Stimulated activated CD4-positive, alpha-beta T cell treated with anti-CD3 and anti-CD28 coated beads, Interleukin-15, amount 100 ng/mL, for 24 hours (primary cell): ENCODE measurements at regions not wholly inside any gene's neighbourhood (a gene's known extent, or its start where the extent isn't known, plus 50 kb on each side); places are given as distances from the start of the nearest gene placed in this dataset.

ENCODE experiments used
- DNase-seq: peaks from one replicate; pipeline ENCODE4 v3.0.0-alpha.2; 2020

DNA sequence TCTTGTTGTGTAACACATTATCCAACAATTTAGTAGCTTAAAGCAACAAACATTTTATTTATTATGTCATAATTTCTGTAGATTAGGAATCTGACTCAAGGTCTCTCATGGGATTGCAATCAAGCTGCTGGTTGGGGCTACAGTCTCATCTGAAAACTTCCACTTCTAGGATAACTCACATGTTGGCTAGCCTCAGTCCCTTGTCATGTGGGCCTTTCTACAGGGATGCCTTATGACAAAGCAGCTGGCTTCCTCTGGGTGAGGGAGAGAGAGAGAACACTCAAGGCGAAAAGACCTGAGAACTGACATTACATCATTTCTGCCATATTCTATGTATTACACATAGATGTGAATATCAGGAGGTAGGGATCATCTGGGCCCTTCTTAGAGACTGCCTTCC is 317.9 kb upstream of the VRK2 start:
- no peak for DNase-seq

DNA sequence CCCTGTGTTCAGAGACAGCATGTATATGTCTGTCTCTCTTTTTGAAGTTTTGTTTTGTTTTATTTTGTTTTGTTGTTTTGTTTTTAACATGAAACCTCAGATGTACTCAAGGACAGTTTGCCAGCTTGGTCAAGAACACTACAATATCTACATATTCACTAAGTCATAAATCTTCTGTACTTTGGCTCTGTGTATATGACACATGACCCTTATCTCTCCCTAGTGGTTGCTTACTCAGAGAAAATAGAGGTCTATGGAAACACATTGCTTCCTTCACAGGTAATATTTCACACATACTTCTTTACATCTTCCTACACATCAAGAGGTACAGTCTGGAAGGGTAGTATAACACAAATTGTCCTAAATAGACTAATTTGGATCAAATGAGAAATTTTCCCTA is 312.6 kb upstream of the VRK2 start:
- DNase-seq, result no peak

DNA sequence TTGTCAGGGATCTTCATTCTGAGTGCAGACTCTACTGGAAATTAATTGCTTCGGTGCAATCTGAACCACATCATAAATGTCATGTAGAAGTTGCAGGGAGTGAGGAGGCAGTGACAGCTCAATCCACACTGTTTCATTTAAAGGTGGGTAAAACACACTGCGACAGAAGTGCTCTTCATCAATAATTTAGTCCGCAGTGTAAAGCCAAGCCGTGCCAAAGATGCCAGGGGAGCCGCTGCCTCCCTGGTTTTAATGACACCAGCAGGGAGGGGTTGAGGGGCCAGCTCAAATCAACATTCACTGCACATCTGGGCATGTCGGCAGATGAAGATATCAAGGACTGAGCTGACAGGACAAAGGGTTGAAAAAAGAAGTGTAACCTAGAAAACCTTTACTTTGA is 305.7 kb upstream of the VRK2 start:
- no peak for DNase-seq

DNA sequence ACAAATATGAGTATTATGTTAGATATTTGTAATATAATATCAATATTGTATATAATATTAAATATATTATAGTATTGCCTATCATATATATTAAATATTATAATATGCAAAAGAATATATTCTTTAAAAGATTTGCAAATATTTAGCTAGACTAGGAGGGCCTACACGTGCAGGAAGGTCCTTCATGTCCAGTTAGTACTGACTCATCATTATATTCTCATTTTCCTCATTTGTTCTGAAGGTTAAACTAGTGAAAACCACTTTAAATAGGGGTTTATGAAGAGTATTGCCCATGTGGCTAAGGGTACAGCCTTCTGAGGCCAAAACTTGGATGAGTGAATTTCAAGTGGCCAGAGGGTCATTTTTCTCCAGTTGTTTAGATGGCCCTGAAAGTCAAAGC is 293.0 kb upstream of the VRK2 start:
- no peak for DNase-seq

DNA sequence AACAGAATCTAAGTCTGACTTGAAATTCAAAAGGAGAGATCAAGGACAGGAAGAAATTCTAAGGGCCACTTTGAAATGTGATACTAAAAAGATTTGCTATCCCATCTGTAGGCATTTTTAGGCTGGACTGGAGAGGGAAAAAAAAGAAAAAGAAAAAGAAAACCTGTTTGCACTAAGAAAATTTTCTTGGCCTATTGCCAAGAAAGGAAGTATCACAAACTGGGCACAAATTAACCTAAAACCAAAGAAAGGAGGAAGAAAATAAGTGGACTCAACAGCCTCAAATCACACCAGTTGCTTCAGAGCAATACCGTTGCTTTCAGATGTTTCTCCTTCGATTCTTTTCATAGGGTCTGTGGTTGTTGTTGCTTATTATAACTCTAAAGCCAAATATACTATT is 287.9 kb upstream of the VRK2 start:
- DNase-seq, result no peak

DNA sequence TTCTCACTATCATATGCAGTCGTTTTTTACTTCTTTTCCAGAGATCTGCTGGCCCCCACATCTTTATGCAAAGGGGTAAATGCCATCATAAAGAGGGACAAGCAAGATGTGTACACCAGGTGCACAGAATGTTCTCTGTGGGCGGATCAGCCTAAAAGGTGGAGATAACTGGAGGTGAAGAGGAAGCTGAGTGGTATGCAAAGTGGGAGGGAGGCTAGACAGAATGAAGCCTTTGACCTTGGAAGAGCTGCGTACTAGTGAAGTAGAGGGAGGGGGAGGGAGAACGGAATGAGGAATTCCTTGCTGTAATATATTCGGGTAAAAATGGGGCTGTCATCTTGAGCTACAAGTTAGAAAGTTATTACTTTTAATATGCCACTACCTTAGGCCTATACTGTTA is 287.5 kb upstream of the VRK2 start:
- DNase-seq, result no peak

DNA sequence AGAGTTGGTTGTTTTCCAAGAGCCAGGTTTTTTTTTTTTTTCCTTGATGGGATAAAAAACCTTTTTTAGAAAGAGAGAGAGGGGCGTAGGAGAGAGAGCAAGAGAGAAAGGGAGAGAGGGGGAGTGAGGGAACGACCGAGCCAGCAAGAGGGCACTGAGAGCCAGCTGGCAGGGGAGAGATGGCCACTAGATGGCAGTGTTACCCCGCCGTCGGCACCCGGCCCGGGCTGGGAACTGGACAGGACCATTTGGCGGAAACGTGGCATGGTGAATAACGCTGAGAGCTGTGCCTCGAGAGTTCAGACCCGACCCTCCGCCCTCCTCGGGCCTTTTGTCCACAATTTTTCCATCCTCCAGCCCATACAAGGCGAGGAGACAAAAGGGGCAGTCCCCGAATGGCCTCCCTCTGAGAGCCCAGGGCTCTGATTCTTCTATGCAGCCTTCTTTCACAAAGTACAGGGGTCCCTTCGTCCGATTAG is 286.7 kb upstream of the VRK2 start:
- DNase-seq, result peak; percentile 86

DNA sequence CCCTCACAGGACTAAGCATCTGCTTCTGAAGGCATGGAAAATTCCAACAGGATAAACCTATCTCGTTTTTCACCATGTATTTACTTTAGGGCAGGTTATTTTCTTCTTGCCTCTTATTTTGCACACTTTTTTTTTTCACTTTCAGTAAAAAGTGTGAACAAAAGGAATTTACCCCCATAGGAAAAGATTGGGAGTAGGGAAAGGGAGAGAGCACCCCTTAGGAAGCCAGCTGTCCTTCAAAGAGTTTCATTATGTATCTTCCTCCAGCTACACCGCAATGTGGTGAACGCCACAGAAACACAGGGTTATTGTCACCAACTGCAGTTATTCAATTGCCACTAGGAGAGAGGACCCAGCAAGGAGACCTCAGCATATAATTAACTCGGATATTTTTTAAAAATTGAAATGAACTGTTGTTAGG is 286.2 kb upstream of the VRK2 start:
- DNase-seq, result no peak

DNA sequence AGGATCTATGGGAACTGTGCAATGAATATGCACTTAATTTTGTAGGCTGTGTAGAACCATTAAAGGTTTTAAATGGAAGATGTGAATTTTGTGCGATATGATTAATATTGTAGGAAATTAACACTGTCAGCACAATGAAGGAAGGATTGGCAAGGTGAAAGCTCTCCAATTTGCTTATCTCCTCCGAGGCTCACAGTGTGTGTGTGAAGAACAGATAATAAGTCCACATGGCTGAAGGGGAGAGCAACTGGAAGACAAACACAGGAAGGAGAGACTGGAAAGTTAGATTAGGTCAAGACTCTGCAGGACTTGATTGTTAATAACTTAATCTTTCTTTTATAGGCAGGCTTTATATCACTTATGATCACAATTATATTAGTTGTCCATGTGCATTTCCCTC is 269.7 kb upstream of the VRK2 start:
- no peak for DNase-seq

DNA sequence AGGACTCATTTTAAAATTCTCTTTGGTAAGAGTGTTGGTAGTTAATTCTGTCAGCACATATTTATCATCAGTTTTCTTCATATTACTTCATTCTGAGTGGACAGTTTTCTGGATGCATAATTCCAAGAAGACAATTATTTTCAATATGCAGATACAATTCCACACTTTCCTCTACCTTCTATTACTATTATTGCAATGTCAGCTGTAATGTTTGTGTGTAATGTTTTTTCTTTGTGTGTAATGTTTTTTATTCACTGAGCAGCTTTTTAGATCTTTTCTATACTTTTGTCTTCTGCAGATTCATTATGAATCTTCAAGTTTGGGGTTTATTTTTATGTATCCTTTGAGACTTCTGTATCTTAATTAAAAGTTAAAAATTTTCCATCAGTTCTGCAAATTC is 264.0 kb upstream of the VRK2 start:
- no peak for DNase-seq

DNA sequence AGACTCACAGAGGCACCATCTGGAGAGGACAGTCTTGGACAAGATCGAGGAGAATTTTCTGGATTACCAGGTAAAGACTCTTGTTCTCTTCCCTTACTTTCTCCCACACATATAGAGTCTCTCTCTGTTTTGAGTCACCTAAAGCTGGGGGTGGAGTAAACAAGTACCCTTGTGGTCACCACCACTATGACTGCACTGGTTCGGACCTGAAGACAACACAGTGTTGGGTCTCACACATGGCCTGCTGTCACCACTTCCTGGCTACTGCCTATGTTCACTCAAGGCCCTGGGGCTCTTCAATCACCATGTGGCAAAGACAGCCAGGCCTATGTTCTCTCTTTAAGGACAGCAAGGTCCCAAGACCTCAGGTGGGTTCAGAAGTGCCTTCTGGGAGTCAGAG is 253.3 kb upstream of the VRK2 start:
- DNase-seq, result no peak

DNA sequence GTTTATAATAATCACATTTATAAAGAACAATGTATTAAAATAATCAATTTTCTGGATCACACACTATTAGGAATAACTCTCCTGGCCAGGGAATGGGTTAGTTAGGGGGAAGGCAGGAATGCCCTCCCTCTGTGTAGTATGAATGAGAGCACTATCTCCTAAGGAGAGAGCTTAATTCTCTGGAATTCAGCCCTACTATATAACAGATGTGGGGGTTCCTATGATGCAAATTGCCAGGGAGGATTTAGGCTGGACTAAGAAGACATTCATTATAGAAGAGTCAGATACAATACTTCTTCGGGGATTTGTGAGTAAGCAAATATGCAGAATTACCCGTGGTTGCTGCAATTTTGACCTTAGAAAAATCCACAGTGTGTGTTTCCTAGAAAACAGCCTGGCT is 250.1 kb upstream of the VRK2 start:
- DNase-seq, result no peak

DNA sequence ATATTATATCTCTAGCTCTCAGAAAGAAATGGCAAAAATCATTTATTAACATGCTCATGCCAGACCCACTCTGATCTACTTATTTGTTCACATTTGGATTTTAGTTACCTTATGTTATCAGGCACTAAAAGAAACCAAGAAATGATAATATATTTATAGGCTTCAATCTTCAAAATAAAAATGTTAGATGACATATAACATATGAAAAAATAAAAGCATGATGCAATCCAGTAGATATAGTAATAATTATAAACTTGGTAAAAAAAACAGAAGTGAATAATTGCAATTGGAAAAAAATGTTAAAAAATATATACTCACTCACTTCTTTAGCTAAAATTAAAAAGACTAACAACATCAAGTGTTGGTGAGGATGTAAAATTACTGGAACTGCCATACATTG is 248.3 kb upstream of the VRK2 start:
- no peak for DNase-seq

DNA sequence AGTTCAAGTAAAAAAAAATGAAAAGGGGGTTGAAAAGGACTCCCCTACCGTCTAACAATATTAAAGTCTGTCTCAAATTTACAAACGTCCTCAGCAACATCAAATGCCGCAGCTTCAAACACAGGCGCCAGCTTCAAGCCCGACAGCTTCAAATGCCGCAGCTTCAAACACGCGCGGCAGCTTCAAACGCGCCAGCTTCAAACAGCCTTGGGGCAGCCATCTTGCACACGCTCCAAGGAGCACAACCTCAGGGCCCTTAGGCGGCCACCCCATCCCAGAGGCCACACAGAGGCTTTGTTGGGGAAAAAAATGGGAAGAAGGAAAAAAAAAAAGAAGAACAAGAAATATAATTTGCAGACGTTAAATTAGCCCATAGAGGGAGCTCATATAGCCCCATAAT is 244.4 kb upstream of the VRK2 start:
- no peak for DNase-seq

DNA sequence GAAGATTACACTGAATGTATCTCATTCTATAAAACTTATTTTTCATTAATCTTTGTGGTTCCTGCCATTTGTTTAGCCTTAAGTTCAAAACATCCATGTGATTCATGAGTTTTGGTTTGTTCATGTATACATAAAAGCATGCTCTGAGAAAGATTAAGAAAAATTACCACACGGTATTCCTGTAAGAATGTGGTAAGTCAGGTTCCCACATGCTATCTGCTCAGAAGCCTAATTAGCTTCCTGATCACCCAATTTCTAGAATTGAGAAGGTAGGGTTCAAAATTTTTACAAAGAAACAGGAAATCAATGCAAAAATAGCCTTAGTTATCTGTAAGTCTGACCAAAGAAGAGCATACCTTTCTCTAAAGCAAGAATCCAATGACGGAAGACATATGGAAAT is 241.6 kb upstream of the VRK2 start:
- no peak for DNase-seq

DNA sequence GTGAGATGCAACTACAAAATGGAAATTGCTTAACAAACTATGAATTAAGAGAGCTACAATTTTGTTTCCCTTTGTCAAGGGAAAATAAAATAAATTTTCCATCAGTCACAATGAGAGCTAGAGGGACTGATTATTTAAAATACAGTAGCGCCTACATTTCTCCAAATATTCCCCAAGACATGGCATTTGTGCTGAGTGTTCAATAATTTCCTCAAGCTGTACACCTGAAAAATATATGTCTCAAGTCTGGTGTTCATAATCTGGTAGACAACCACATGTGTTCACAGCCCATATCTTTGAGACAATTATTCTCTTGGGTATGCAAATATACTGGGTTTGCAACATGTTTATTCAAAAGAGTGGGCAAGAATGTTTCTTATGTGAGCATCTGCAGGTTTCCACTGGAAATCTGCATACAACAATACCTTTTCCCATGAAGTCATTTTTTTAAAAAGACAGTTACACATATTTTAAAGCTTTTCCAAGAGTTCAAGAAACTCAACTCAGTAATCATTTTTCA is 240.1 kb upstream of the VRK2 start:
- DNase-seq, result no peak

DNA sequence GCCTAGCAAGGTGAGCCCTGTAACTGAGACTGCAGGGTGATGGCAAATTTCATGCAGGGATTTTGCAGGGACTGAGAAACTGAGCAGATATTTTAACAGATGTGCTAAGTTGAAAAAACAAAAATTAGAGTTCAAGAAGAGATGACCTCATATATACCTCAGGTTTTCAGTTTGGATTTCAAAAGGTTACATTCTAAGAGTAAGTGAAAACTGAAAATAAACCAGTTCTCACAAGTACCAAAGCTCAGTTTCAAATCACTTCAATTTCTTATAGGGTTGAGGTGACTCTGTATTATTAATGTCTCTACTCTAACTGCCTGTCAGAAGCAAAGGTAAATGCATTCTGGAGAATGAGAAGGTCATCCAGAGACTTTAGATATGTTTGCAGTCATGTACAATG is 237.4 kb upstream of the VRK2 start:
- DNase-seq, result no peak

DNA sequence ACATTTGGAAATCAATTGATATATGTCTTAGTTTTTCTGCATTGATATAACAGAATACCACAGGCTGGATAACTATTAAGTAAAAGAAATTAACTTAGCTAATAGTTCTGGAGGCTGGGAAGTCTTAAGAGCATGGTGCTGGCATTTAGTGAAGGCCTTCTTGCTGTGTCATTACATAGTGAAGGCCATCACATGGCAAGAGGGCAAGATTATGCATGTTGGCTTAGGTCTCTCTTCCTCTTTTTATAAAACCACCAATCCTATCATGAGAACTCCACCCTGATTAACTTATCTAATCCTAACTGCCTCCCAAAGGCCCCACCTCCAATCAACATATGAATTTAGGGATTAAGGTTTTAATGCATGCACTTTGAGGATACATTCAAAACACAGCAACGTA is 225.5 kb upstream of the VRK2 start:
- no peak for DNase-seq

DNA sequence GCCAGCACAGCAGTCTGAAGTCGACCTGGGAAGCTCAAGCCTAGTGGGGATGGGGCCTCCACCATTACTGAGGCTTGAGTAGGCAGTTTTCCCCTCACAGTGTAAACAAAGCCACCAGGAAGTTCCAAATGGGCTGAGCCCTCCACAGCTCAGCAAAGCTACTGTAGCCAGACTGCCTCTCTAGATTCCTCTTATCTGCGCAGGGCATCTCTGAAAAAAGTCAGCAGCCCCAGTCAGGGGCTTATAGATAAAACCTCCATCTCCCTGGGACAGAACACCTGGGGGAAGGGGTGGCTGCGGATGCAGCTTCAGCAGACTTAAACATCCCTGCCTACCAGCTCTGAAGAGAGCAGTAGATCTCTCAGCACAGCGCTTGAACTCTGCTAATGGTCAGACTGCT is 218.4 kb upstream of the VRK2 start:
- no peak for DNase-seq

DNA sequence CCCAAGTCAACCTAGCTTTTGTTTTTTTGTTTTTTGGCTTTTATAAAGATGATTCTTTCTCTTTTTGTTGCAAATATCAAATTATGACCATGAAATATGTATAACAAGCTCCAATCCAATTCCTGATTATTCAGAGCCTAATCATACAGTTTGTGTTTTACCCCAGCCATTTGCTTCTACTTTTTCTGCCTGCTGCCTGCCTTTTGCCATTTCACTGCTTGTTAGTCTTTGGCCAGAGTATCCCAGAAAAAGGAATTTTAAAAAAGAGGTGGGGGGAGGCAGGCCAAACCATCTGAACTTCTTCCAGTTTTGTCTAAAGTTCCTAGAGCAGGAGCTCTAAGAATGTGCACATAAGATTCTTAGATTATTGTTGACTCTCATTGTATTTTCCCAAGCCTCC is 211.9 kb upstream of the VRK2 start:
- no peak for DNase-seq

DNA sequence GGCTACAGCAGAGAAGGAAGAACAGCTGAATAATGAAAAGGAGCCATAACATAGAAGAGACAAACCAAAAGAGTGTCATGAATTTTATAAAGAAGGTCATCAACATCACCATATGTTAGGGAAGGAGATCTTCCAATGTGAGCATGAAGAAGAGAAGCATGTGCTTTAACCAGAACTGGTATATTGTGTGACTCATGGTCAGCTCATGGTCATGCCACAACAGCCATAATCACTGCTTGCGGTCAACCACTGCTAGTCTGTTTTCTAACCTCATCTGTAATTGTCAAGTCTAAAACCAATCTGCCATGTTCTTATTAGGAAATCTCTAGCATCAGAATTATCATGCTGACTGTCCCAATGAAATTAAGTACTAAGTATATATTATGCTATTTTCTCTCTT is 204.1 kb upstream of the VRK2 start:
- no peak for DNase-seq

DNA sequence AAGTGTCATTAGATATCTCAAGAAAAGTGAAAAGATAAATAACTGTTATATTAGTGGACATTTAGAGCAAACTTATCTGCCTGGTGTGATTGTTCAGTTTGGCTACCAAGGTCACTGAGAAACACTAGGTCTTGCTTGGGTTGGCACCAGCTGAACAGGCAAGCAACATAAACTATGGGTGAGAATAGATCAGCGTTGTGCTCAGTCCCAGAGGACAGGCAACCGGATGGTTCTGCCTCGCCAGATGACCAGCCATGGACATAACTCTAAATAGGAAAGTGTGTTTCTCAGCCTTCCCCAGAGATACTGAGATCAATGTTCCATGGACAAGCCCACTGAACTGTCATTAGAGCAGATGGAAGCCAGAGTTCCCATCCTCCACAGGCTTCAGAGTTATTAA is 203.4 kb upstream of the VRK2 start:
- no peak for DNase-seq

DNA sequence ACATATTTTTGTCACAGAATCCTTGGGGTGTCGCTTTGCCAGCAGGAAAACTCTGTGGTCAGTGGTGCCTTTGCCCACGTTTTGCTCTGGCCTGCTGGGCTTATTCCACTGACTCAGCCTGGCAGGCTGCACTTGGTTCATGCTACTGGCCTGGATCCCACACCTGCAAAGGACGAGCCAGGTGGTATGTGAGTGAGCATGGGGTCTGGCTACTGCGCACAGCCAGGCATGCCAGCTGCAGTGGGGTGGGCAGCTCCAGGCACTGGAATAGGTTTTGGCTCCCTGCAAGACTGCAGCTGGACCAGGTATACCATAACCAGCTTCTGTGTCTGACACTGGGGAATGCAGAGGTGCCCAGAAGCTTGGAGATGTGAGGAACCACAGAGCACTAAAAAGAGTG is 197.9 kb upstream of the VRK2 start:
- no peak for DNase-seq

DNA sequence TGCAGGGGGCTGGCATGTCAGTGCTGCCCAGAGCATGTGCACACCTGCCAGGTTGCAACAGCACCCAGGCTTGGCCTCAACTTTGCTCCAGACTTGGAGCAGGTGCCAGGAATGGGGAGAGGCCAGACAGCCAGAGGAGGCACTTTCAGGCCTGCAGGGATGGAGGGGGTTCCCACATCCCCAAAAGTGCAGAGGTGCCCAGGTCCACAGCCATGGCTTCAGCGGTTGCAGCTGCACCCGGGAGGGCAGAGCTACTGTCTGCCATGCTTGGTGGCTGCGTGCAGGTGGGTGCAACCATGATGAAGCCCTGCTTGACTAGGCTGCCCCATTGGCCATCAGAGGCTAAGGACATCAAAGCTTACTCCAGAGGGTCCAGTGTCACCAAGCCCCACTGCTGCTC is 196.8 kb upstream of the VRK2 start:
- DNase-seq, result no peak

DNA sequence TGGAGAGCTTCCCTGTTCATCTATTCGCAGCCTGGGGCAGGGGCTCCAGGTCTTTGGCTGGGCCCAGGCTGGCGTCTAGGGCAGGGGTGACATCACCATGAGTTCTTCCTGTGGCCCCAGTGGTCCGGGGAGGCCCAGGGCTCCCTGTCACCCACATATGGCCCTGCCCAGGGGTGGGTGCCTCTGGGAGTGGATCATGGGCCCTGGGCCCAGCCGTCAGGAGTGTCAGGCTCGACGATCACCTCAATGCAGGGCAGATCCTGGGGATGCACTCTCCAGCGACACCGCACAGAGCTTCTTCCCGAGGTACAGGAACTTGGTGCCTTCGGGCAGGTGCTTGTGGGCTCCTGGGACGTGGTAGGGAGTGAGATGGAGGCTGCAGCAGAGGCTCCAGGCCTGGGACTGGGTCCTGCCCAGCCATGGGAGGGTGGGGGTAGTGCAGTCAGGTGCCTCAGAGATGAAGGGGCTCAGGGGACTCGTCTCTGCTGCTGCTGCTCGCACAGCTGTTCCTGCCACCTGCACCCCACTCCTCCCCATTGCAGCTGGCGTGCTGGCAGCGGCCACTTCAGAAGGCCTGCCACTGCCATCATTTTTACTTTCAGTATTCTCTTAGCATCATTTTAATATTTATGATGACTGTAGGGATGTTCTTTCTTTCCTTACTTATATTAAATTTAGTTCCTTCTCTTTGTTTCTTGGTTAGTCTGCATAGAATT is 196.0 kb upstream of the VRK2 start:
- no peak for DNase-seq
